LHCN-M2 (cell line): ENCODE measurements at regions not wholly inside any gene's neighbourhood (a gene's known extent, or its start where the extent isn't known, plus 50 kb on each side); places are given as distances from the start of the nearest gene placed in this dataset.
A peak's percentile ranks its signal among the peaks of the same experiment; 100 is the strongest.

Experiments used
- DNase-seq: peaks from one replicate; pipeline ENCODE4 v3.0.0-alpha.2; 2012; ENCODE audit warnings: low read depth

DNA sequence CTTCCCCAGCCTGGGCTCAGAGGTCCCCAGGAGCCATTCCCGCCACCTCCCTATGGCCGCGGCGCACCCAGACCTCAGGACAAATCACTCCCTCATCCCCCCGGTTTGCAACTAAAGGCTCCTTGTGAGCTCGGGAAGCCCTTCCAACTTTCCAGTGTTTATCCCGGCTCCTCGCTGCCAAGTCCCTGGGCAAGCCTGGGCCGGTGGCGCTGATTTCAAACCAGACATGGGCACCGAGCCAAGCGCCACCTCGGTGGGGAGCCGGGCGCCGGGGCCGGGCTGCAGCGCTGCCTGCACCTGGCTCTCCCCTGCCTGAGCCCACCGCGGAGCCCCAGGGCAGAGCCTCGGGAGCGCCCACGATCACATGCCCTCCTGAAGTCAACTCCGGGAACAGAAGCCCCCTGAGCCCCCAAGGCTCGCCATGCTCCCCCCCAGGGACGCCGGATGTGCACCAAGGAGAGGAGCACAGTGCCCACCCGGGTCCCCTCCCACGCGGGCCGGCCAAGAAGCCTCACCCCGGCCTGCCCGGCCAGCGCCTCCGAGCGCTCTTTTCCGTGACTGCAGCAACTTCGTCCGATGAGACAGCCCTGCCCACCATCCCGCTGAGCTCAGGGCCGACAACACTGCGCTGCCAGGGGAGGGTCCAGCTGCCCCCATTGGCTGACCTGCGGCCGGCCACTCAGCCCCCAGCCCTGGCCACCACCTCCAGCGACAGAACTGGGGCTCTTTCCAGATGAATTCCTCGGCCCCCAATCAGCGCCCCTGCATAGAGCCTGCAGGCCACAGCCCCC, 50.0 kb downstream of the NCOR2 start:
- peak; percentile 46 for DNase-seq

DNA sequence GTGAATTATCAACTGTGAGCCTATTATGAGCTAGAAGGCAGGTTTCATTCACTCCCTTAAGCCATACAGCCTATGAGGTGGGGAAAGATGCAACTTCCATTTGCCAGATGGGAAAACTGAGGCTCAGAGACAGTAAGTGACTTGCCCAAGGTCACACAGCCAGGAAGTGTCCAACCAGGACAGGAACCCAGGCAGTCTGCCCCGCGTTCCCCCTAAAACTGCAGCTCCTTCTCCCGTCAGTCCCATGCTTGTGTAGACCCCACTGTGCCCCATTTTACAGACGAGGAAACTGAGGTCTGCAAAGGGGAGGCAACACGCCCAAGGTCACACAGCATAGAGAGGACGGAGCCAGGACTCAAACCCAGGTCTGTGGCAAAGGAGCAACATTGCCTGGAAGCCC, 50.6 kb downstream of the NCOR2 start:
- no peak for DNase-seq

DNA sequence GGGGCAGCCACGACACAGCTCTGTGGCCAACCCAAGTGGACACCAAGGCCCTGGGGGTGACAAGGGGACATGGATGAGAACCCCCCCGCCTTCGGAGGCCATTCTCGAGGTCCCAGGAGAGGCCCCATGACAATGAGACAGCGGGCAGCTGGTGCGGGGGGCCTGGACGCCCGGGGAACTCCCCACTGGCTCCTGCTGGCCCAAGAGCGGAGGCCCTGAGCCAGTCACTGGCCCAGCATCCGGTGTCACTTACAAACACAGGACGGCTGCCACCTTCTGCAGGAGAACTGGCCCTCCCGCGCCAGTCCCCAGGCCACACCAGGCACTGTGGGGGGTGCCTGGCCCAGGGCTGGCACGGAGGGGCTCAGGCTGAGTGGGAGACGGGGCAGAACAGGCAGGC, 51.4 kb downstream of the NCOR2 start:
- DNase-seq: no peak

GRCh38 chr12:124514996-124515932, 52.1 kb downstream of the NCOR2 start:
- peak; percentile 31 for DNase-seq

- no peak for DNase-seq
Observed at GRCh38 chr12:124514145-124514995, 53.0 kb downstream of the NCOR2 start.

GRCh38 chr12:124513297-124513867, 54.0 kb downstream of the NCOR2 start:
- DNase-seq: peak; percentile 39

GRCh38 chr12:124512667-124513296, 54.6 kb downstream of the NCOR2 start:
- DNase-seq: peak; percentile 98

DNA sequence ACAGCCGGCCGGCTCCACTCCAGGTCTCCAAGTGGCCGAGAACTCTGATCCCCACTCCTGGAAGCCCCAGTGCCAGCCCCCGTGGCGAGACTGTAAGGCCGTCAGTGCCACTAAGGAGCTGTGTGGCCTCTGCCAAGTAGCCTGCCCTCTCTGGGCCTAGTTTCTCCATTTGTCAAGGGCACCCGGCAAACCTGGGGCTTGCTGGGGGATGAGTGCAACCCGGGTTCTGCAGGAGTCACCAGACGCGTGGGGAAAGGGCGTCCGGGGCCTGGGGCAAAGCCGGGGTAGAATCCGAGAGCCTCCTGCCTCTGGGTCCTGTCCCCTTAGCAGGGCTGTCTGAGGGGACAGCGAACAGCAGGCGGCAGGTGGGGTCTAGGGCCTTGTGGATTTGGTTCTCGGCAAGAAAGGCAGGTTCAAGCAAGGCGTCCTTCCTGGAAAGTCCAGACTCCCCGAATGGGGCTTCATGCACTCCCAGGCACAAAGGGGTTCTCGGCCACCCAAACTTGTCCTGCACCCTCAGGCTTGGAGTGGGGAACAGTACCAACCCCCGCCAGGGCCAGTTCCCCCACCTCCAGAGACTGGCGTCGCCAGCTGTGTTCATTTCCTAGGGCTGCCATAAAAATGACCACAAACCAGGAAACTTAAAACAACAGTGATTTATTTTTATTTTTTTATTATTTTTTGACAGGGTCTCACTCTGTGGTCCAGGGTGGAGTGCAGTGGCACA, 56.0 kb downstream of the NCOR2 start:
- DNase-seq: peak; percentile 37

GRCh38 chr12:124510301-124510970, 57.0 kb downstream of the NCOR2 start:
- DNase-seq: peak; percentile 54

DNA sequence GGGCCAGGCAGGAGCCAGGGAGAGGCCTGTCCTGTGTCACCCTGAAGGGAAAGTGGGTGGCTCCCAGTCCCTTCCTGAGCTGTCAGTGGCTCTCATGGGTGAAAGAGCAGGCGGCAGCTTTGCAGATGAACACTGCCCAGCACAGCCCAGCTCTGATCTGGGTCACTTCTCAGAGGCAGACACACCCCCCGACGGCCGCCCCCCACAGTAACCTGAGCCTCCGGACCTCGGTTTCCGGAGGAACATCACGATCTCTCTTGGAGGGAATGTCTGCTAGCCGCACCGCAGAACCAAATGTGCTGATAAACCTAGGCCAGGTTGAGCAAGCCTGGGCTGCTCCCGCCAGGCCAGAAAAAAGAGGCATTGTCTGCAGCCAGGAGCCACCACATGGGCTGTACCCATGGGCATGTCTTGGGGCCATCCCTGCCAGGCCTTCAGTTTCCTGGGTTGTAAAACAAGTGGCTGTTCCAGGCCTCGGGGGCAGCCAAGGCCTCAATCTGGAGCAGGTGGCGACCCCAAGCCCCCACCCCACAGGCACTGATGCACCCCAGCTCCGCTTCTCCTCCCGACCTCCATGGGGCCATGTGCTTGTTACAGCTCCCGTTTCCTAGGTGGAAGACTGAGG, 57.6 kb downstream of the NCOR2 start:
- peak; percentile 93 for DNase-seq

GRCh38 chr12:124509300-124509675, 58.1 kb downstream of the NCOR2 start:
- DNase-seq: peak; percentile 31

- DNase-seq: peak; percentile 76
Observed at GRCh38 chr12:124508381-124509079, 58.9 kb downstream of the NCOR2 start.

DNA sequence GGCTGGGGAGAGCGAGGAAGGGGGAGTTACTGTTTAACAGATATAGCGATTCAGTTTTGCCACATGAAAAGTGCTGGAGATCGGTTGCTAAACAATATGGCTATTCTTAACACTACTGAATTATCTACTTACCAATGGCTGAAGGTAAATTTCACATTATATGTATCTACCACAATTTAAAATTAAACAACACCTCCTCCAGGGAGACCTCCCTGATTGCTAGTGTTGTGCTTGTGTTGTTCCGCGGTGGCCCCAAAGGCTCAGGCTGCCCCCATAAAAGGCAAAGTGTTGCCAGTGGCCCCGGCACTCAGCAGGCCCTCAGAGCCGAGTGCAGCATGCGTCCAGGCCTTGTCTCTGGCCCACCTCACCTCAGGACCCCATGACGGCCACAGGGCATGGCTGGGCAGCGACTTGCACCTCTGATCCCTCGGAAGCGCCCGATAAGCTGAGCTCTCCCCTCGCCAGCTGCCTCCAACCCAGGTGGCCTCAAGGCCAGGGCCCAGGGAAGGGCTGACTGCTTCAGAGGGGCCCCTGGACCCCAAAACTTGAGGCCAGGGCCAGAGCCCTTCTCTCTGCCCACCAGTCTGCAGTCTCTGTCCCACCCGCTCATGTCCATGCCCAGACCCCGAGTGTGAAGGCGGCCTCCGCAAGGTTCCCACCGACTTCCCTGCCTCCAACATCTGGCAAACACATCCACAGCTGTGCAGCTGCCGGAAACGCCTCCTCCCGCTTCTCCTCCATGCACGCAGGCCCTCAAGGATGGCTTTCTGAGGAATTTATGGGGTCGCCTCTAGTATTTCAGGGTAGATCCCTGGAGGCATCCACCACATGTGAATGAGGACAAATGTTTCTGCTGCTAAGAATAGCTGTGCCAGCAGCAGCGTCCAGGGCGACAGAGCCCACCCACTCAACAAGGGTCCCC, 60.0 kb downstream of the NCOR2 start:
- peak; percentile 53 for DNase-seq

- no peak for DNase-seq
Observed at GRCh38 chr12:124506832-124507153, 60.6 kb downstream of the NCOR2 start.

- no peak for DNase-seq
Observed at GRCh38 chr12:124506145-124506831, 61.1 kb downstream of the NCOR2 start.

DNA sequence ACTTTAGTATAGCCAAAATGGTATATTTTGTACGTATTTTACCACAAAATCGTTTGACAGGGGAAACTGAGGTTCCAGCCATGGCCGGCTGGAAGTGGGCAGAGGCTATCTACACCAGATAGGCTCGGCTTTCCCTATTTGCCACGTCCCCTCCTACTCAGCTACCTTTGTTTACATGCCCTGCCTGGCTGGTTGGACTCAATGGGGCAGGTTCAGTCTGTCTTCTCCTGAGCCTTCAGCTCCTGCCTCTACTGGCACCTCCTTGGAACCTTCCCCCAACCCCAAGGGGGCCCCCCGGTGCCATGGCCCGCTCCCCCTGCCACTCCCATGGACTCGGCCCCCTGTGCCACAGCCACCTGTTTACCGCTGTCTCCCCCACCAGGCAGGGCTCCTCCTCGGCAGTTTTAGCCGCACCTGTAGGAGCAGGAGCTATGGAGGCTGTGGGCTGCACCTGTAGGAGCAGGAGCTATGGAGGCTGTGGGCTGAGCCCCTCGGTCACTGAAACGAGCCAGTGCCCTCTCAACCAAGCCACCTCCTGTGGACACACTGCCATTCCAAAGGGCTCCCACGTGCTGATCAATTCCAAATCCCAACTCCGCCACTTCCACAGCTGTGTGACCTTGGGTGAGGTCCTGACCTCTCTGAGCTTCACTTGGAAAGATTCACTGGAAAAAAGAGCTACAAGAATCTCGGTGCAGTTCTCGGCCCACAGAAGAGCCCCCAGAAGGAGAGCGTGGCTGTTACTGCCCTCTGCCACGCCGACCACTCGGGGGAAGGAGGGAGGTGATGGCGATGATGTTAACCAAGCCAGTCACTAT, 62.2 kb downstream of the NCOR2 start:
- no peak for DNase-seq
